ENCODE measurements at regions not wholly inside any gene's neighbourhood (a gene's known extent, or its start where the extent isn't known, plus 50 kb on each side); places are given as distances from the start of the nearest gene placed in this dataset.

DNA sequence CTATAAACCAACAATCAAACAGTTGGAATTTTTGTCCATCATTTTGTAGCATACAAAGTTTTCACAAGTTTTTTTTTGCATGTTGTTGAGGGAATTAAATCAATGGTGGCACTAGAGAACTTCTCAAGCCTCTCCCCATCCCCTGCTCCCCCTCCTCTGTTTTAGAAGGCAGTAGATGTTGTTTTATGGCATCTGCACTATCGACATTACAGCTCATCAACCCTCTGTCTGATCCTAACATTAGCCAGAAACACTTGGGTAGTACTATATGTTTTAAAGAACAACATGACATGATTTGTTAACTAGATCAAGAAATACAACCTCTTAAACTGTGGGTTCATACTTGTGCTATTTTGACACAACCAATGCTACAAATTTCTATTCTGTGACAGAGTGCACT lies 306.5 kb upstream of the NR5A2 start:
- TF ChIP-seq POLR2A (IDR thresholded peaks at IDR 0.05): no peak
- TF ChIP-seq, protein P1, sequence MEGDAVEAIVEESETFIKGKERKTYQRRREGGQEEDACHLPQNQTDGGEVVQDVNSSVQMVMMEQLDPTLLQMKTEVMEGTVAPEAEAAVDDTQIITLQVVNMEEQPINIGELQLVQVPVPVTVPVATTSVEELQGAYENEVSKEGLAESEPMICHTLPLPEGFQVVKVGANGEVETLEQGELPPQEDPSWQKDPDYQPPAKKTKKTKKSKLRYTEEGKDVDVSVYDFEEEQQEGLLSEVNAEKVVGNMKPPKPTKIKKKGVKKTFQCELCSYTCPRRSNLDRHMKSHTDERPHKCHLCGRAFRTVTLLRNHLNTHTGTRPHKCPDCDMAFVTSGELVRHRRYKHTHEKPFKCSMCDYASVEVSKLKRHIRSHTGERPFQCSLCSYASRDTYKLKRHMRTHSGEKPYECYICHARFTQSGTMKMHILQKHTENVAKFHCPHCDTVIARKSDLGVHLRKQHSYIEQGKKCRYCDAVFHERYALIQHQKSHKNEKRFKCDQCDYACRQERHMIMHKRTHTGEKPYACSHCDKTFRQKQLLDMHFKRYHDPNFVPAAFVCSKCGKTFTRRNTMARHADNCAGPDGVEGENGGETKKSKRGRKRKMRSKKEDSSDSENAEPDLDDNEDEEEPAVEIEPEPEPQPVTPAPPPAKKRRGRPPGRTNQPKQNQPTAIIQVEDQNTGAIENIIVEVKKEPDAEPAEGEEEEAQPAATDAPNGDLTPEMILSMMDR (IDR thresholded peaks at IDR 0.05): no peak
